PFSK-1 (cell line): ENCODE measurements at regions not wholly inside any gene's neighbourhood (a gene's known extent, or its start where the extent isn't known, plus 50 kb on each side); places are given as distances from the start of the nearest gene placed in this dataset.

Source experiments
- FOXP2 ChIP-seq: optimal IDR thresholded peaks from 2 replicates; pipeline ENCODE3; 2011; ENCODE audit warnings: borderline replicate concordance, control low read depth, inconsistent platforms; ENCODE audit not compliant: insufficient read depth; ENCODE audit errors: extremely low read length, extremely low read depth
- POLR2AphosphoS5 ChIP-seq: IDR thresholded peaks from 2 replicates; pipeline ENCODE4 v1.6.1; 2012; ENCODE audit warnings: low read depth, mild to moderate bottlenecking, control low read depth, low read length, moderate library complexity
- SIN3A ChIP-seq: IDR thresholded peaks from 2 replicates; pipeline ENCODE4 v1.6.1; 2012; ENCODE audit warnings: mild to moderate bottlenecking, low read length, moderate library complexity, borderline replicate concordance; ENCODE audit not compliant: insufficient read depth
- TAF1 ChIP-seq: IDR thresholded peaks from 2 replicates; pipeline ENCODE4 v1.6.1; 2012; ENCODE audit warnings: low read length, control low read depth, borderline replicate concordance; ENCODE audit not compliant: insufficient read depth
- TF ChIP-seq, protein P1 (sequence below), 2 experiments: IDR thresholded peaks; 2 replicates each; pipeline versions ENCODE4 v1.6.1 to v1.8.0; 2011 to 2012; ENCODE audit warnings: low read depth in 2 of 2, low read length in 2 of 2, control low read depth in 1 of 2, inconsistent platforms in 1 of 2, mild to moderate bottlenecking in 1 of 2, moderate library complexity in 1 of 2; ENCODE audit not compliant: insufficient read depth in 1 of 2

DNA sequence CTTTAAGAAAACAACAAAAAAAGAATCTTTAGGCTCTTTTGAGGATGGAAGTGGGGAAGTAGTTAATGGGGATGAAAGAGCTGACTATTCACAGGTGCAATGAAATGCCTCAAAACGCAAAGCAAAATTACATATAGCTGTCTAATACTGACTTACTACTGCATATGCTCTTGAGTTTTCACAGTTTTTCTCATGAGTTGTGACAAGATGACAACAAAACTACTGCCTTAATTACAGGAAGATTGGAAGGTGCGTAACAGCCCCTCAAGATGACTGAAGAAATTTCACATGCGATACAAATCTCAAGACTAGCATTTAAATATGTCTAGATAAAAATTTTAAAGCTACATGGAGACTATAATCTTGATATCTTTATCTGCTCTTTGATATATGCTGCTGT lies 547.8 kb upstream of the POU3F2 start:
- no peak for TF ChIP-seq TAF1
- no peak for TF ChIP-seq FOXP2

DNA sequence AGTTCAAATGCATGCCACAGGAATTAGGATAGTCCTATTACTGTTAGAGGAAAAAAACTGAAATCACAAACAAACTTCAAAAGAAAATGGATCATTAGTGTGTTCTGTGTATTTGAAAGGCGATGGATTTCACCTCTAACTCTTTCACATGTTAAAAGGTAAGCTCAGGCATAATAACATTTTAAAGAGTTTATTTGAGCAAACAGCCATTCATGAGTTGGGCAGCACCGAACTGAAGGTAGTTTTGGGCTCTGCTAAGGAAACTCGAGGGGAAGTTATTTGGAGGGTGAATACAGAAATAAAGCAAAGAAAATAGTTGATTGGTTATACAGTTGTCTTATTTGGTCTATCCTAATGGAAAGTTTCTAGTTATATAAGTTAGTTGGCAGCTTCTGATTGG lies 546.5 kb upstream of the POU3F2 start:
- TF ChIP-seq FOXP2: no peak
- TF ChIP-seq, protein P1, sequence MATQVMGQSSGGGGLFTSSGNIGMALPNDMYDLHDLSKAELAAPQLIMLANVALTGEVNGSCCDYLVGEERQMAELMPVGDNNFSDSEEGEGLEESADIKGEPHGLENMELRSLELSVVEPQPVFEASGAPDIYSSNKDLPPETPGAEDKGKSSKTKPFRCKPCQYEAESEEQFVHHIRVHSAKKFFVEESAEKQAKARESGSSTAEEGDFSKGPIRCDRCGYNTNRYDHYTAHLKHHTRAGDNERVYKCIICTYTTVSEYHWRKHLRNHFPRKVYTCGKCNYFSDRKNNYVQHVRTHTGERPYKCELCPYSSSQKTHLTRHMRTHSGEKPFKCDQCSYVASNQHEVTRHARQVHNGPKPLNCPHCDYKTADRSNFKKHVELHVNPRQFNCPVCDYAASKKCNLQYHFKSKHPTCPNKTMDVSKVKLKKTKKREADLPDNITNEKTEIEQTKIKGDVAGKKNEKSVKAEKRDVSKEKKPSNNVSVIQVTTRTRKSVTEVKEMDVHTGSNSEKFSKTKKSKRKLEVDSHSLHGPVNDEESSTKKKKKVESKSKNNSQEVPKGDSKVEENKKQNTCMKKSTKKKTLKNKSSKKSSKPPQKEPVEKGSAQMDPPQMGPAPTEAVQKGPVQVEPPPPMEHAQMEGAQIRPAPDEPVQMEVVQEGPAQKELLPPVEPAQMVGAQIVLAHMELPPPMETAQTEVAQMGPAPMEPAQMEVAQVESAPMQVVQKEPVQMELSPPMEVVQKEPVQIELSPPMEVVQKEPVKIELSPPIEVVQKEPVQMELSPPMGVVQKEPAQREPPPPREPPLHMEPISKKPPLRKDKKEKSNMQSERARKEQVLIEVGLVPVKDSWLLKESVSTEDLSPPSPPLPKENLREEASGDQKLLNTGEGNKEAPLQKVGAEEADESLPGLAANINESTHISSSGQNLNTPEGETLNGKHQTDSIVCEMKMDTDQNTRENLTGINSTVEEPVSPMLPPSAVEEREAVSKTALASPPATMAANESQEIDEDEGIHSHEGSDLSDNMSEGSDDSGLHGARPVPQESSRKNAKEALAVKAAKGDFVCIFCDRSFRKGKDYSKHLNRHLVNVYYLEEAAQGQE (IDR thresholded peaks at IDR 0.05; ENCODE audit: insufficient read depth in 1 of 2, low read depth in 2 of 2, low read length in 2 of 2): no peak
- TF ChIP-seq POLR2AphosphoS5: no peak
- no peak for TF ChIP-seq SIN3A
- TF ChIP-seq TAF1: no peak

DNA sequence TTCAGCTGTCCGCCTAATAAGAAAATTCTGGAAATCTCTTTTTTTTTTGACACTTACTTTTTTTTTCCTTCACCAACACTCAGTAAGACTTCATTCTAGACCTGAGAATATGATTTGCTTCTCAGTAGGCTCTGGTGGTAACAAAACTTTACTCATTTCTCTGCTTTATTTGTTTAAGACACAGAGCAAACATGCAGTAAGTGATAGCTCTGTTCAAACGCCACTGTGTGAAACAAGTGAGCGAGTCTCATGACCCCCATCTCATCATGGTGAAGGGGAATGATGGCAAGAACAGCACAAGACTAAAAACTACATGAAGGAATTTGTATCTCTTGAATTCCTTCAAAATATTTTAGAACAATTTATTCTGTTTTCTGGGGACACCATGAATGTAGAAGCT lies 541.6 kb upstream of the POU3F2 start:
- TF ChIP-seq, protein P1 (IDR thresholded peaks at IDR 0.05; ENCODE audit: insufficient read depth in 1 of 2, low read depth in 2 of 2, low read length in 2 of 2): no peak
- TF ChIP-seq POLR2AphosphoS5: no peak
- TF ChIP-seq FOXP2: no peak
- no peak for TF ChIP-seq TAF1
- TF ChIP-seq SIN3A: no peak

DNA sequence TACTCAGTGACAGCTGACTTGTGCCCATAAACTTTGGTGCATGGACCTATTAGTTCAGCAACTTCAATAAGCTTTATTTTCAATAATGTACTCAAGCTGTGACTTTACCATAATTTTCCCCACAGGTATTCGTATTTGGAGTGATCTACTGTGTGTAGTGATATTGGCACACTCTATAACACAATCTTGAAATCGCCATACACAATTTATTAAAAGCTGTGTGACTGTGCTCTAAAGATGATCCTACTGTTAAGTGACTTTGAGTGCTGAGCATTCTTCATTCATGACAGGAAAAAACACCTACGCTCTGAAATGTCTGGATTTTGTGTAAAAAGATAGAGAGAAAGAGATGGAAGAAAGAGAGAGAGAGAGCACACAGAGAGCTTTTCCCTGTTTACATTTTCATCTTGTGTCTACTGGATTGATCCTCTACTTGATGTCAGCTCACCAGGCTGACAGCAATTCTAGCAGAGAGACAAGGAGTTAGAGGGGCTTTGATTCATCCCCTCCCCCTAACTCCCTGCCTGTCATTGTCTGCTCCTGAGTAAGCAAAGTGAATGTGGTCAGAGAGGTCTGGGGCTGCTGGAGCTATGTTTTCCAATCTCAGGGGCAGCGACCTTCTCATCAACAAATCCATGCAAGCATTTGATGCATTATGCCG lies 538.7 kb upstream of the POU3F2 start:
- no peak for TF ChIP-seq TAF1
- TF ChIP-seq SIN3A: no peak
- TF ChIP-seq POLR2AphosphoS5: no peak
- no peak for TF ChIP-seq FOXP2
- TF ChIP-seq, protein P1 (IDR thresholded peaks at IDR 0.05; ENCODE audit: insufficient read depth in 1 of 2, low read depth in 2 of 2, low read length in 2 of 2): no peak

DNA sequence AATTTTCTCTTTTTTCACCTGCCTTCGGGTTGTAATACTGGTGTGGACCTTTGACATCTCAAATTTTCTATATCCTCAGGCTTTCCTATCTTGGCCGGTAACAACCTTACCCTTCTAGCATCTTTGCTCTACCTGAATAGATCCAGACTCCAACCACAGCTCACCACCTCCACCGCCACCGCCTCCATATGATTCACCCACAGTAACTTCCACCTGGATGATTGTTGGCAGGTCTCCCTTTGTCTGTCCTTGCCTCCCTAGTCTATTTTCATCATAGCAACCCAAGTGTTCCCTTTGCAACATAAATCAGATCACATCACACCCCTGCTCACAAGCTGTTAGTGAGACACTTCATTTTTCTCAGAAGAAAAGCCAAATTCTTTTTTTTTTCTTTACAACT lies 525.8 kb upstream of the POU3F2 start:
- TF ChIP-seq FOXP2 (no peak), SIN3A (no peak), POLR2AphosphoS5 (no peak), TAF1 (no peak)
- TF ChIP-seq, protein P1 (IDR thresholded peaks at IDR 0.05; ENCODE audit: insufficient read depth in 1 of 2, low read depth in 2 of 2, low read length in 2 of 2): no peak
